ENCODE measurements at regions not wholly inside any gene's neighbourhood (a gene's known extent, or its start where the extent isn't known, plus 50 kb on each side); places are given as distances from the start of the nearest gene placed in this dataset.

GRCh38 chr18:35828591-35828990, 143.9 kb upstream of the RMP24 start:
- Histone ChIP-seq H3K27me3 (replicated peaks; ENCODE audit: insufficient read depth) (no peaks in the 10 kb centered on the region), H3K4me3 (no peak overlapping the region), H3K36me3 (no peaks in the 10 kb centered on the region), H3K27ac (no peak overlapping the region), H3K9me3 (no peaks in the 10 kb centered on the region), H3K4me1 (replicated peaks) (no peaks in the 10 kb centered on the region)
- intact Hi-C loops (cut with DNase I) = loop anchor here (10.0 kb wide), 1 partner anchor 56 kb away; no protein-coding TSS in a partner anchor
- WGBS = 71% methylated on average over 2 of the region's 2 CpGs
- DNase-seq (ENCODE audit: low spot score) = no peak
- TF ChIP-seq POLR2A (IDR thresholded peaks at IDR 0.05) (no peak), CTCF (IDR thresholded peaks at IDR 0.05) (no peak), POLR2AphosphoS5 (IDR thresholded peaks at IDR 0.05) (no peak)

- intact Hi-C loops (cut with DNase I) = no loop called here
- TF ChIP-seq POLR2A (IDR thresholded peaks at IDR 0.05) (no peak), POLR2AphosphoS5 (IDR thresholded peaks at IDR 0.05) (no peak), CTCF (IDR thresholded peaks at IDR 0.05) (no peak)
- Histone ChIP-seq H3K9me3 (no peaks in the 10 kb centered on the region), H3K27me3 (replicated peaks; ENCODE audit: insufficient read depth) (no peaks in the 10 kb centered on the region), H3K27ac (no peak overlapping the region), H3K4me1 (replicated peaks) (no peaks in the 10 kb centered on the region), H3K4me3 (no peak overlapping the region), H3K36me3 (no peaks in the 10 kb centered on the region)
- DNase-seq (ENCODE audit: low spot score) = no peak
- WGBS = 56% methylated on average over 2 of the region's 2 CpGs
Measured at GRCh38 chr18:35835366-35835765, 137.1 kb upstream of the RMP24 start.

- intact Hi-C loops (cut with DNase I) = no loop called here
- Histone ChIP-seq H3K27me3 (replicated peaks; ENCODE audit: insufficient read depth) (no peaks in the 10 kb centered on the region), H3K4me3 (no peak overlapping the region), H3K27ac (no peak overlapping the region), H3K9me3 (no peaks in the 10 kb centered on the region), H3K4me1 (replicated peaks) (no peaks in the 10 kb centered on the region), H3K36me3 (no peaks in the 10 kb centered on the region)
- WGBS = 81% methylated on average over 2 of the region's 2 CpGs
- no peak for TF ChIP-seq POLR2A (IDR thresholded peaks at IDR 0.05)
- DNase-seq (ENCODE audit: low spot score) = no peak
Measured at GRCh38 chr18:35835833-35836232, 136.6 kb upstream of the RMP24 start.

- Histone ChIP-seq H3K27ac (no peak overlapping the region), H3K4me1 (replicated peaks) (no peaks in the 10 kb centered on the region), H3K4me3 (no peak overlapping the region), H3K36me3 (no peaks in the 10 kb centered on the region), H3K27me3 (replicated peaks; ENCODE audit: insufficient read depth) (no peaks in the 10 kb centered on the region), H3K9me3 (no peaks in the 10 kb centered on the region)
- TF ChIP-seq POLR2A (IDR thresholded peaks at IDR 0.05) (no peak), CTCF (IDR thresholded peaks at IDR 0.05) (no peak), POLR2AphosphoS5 (IDR thresholded peaks at IDR 0.05) (no peak)
- no peak for DNase-seq (ENCODE audit: low spot score)
- 73% methylated on average over 2 of the region's 2 CpGs for WGBS
- intact Hi-C loops (cut with DNase I) = no loop called here
Measured at GRCh38 chr18:35836932-35837331, 135.5 kb upstream of the RMP24 start.

GRCh38 chr18:35837922-35838496, 134.5 kb upstream of the RMP24 start:
- DNase-seq (ENCODE audit: low spot score) = no peak
- H3K4me1 ChIP-seq (replicated peaks) = no peaks in the 10 kb centered on the region
- H3K36me3 ChIP-seq = no peaks in the 10 kb centered on the region
- H3K4me3 ChIP-seq = no peak overlapping the region
- no peaks in the 10 kb centered on the region for H3K27me3 ChIP-seq (replicated peaks; ENCODE audit: insufficient read depth)
- no peak overlapping the region for H3K27ac ChIP-seq
- no peak for TF ChIP-seq POLR2AphosphoS5 (IDR thresholded peaks at IDR 0.05)
- intact Hi-C loops (cut with DNase I) = no loop called here
- H3K9me3 ChIP-seq = no peaks in the 10 kb centered on the region
- WGBS = 74% methylated on average over 5 of the region's 5 CpGs

- 83% methylated on average over 2 of the region's 2 CpGs for WGBS
- intact Hi-C loops (cut with DNase I) = no loop called here
- no peaks in the 10 kb centered on the region for H3K36me3 ChIP-seq
- H3K4me3 ChIP-seq = no peak overlapping the region
- no peak for DNase-seq (ENCODE audit: low spot score)
- no peaks in the 10 kb centered on the region for H3K4me1 ChIP-seq (replicated peaks)
- H3K27me3 ChIP-seq (replicated peaks; ENCODE audit: insufficient read depth) = no peaks in the 10 kb centered on the region
- TF ChIP-seq POLR2AphosphoS5 (IDR thresholded peaks at IDR 0.05) (no peak), POLR2A (IDR thresholded peaks at IDR 0.05) (no peak), CTCF (IDR thresholded peaks at IDR 0.05) (no peak)
- no peaks in the 10 kb centered on the region for H3K9me3 ChIP-seq
- H3K27ac ChIP-seq = no peak overlapping the region
Measured at GRCh38 chr18:35841283-35841682, 131.2 kb upstream of the RMP24 start.
